ENCODE measurements at regions not wholly inside any gene's neighbourhood (a gene's known extent, or its start where the extent isn't known, plus 50 kb on each side); places are given as distances from the start of the nearest gene placed in this dataset.

GRCh38 chr18:42177390-42177789, 222.4 kb downstream of the PIK3C3 start:
- no peak for DNase-seq (ENCODE audit: low read depth in 2 of 2)
- H3K4me3 ChIP-seq (replicated peaks in 1 of 2; ENCODE audit: low read depth in 2 of 2, low read length in 2 of 2) = no peak overlapping the region
- no peak for TF ChIP-seq CTCF (IDR thresholded peaks at IDR 0.05; ENCODE audit: low read depth, low read length)

- no peak overlapping the region for H3K4me3 ChIP-seq (replicated peaks in 1 of 2; ENCODE audit: low read depth in 2 of 2, low read length in 2 of 2)
- no peak for DNase-seq (ENCODE audit: low read depth in 2 of 2)
- TF ChIP-seq CTCF (IDR thresholded peaks at IDR 0.05; ENCODE audit: low read depth, low read length) = no peak
Observed at GRCh38 chr18:42178376-42179080, 223.5 kb downstream of the PIK3C3 start.

GRCh38 chr18:42179542-42180121, 224.6 kb downstream of the PIK3C3 start:
- TF ChIP-seq CTCF (IDR thresholded peaks at IDR 0.05; ENCODE audit: low read depth, low read length) = no peak
- DNase-seq (ENCODE audit: low read depth in 2 of 2) = no peak
- no peak overlapping the region for H3K4me3 ChIP-seq (replicated peaks in 1 of 2; ENCODE audit: low read depth in 2 of 2, low read length in 2 of 2)

GRCh38 chr18:42181474-42181873, 226.4 kb downstream of the PIK3C3 start:
- H3K4me3 ChIP-seq (replicated peaks in 1 of 2; ENCODE audit: low read depth in 2 of 2, low read length in 2 of 2) = no peak overlapping the region
- no peak for TF ChIP-seq CTCF (IDR thresholded peaks at IDR 0.05; ENCODE audit: low read depth, low read length)
- DNase-seq (ENCODE audit: low read depth in 2 of 2) = no peak

GRCh38 chr18:42182728-42183700, 228.0 kb downstream of the PIK3C3 start:
- no peak for TF ChIP-seq CTCF (IDR thresholded peaks at IDR 0.05; ENCODE audit: low read depth, low read length)
- peak in 1 of 2 donors; percentile 18 for DNase-seq (ENCODE audit: low read depth in 2 of 2)

GRCh38 chr18:42183746-42184145, 228.7 kb downstream of the PIK3C3 start:
- DNase-seq (ENCODE audit: low read depth in 2 of 2) = peak; percentile 43 to 81
- no peak overlapping the region for H3K4me3 ChIP-seq (replicated peaks in 1 of 2; ENCODE audit: low read depth in 2 of 2, low read length in 2 of 2)
- TF ChIP-seq CTCF (IDR thresholded peaks at IDR 0.05; ENCODE audit: low read depth, low read length) = no peak

More at GRCh38 chr18:42182728-42183700, 228.0 kb downstream of the PIK3C3 start:
- no peak overlapping the region for H3K4me3 ChIP-seq (replicated peaks in 1 of 2; ENCODE audit: low read depth in 2 of 2, low read length in 2 of 2)
